ENCODE measurements at regions not wholly inside any gene's neighbourhood (a gene's known extent, or its start where the extent isn't known, plus 50 kb on each side); places are given as distances from the start of the nearest gene placed in this dataset.

DNA sequence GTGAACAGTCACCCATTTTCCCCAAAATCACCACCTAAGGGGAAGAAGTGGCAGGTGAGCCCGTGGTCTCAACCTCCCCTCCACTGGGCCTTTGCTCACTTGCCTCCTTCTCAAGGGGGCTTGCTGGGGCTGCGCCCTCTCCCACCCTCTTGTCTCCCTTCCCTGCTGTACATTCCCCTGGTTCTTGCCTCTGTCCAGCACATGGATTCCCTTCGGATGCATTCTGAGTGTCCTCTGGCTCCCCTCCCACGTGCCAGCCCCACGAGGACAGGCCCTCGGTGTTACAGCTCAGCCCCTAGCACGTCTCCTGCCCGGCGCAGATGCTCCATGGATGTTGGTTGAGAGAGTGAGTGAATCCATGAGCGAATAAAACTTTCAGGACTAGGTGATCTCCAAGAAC is 367.8 kb upstream of the SULF2 start:
- CTCF ChIA-PET = interaction anchor here (1.6 kb wide), 1 partner anchor 18 kb away, joined by 3 read pairs; no protein-coding TSS in a partner anchor
- Mint-ChIP-seq H3K4me1 (ENCODE audit: low read depth, unreplicated experiment) (no peaks in the 10 kb centered on the region), H3K9me3 (ENCODE audit: low read depth, unreplicated experiment) (peaks cover 7% of the 10 kb centered on the region), H3K27me3 (ENCODE audit: unreplicated experiment) (peaks cover 48% of the 10 kb centered on the region), H3K36me3 (ENCODE audit: insufficient read depth, unreplicated experiment) (no peaks in the 10 kb centered on the region), H3K4me3 (ENCODE audit: low read depth, unreplicated experiment) (no peak overlapping the region), H3K27ac (ENCODE audit: unreplicated experiment) (no peak overlapping the region)
- no peak for DNase-seq
- TF ChIP-seq, protein P1, sequence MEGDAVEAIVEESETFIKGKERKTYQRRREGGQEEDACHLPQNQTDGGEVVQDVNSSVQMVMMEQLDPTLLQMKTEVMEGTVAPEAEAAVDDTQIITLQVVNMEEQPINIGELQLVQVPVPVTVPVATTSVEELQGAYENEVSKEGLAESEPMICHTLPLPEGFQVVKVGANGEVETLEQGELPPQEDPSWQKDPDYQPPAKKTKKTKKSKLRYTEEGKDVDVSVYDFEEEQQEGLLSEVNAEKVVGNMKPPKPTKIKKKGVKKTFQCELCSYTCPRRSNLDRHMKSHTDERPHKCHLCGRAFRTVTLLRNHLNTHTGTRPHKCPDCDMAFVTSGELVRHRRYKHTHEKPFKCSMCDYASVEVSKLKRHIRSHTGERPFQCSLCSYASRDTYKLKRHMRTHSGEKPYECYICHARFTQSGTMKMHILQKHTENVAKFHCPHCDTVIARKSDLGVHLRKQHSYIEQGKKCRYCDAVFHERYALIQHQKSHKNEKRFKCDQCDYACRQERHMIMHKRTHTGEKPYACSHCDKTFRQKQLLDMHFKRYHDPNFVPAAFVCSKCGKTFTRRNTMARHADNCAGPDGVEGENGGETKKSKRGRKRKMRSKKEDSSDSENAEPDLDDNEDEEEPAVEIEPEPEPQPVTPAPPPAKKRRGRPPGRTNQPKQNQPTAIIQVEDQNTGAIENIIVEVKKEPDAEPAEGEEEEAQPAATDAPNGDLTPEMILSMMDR (IDR thresholded peaks at IDR 0.05; ENCODE audit: unreplicated experiment) = no peak
- intact Hi-C loops (cut with micrococcal nuclease; ENCODE audit: unreplicated experiment) = no loop called here
- no TSS peak for BruUV-seq (replicated peaks)

DNA sequence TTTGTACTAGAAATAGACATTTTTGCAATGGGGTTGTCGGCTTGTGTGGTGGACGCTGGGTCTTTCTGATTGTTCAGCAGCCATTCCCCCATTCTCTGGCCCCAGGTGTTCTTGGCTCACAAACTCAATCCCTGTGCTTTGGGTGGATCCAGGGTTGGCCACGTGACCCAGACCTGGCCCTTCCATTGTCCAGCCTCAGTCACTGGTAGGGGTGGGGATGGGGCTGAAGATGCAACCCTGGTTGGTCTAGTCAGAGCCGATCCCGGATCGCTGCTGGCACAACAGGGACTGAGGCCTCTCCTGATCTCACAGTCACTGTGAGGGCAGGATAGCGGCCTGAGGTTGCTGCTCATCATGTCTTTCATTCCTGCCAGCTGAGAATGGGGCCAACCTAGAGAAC is 365.3 kb upstream of the SULF2 start:
- Mint-ChIP-seq H3K27me3 (ENCODE audit: unreplicated experiment) (peaks cover 65% of the 10 kb centered on the region), H3K36me3 (ENCODE audit: insufficient read depth, unreplicated experiment) (no peaks in the 10 kb centered on the region), H3K4me1 (ENCODE audit: low read depth, unreplicated experiment) (no peaks in the 10 kb centered on the region), H3K4me3 (ENCODE audit: low read depth, unreplicated experiment) (no peak overlapping the region), H3K9me3 (ENCODE audit: low read depth, unreplicated experiment) (peaks cover 3% of the 10 kb centered on the region), H3K27ac (ENCODE audit: unreplicated experiment) (no peak overlapping the region)
- intact Hi-C loops (cut with micrococcal nuclease; ENCODE audit: unreplicated experiment) = no loop called here
- no TSS peak for BruUV-seq (replicated peaks)
- TF ChIP-seq, protein P1 (IDR thresholded peaks at IDR 0.05; ENCODE audit: unreplicated experiment) = no peak
- CTCF ChIA-PET = no interaction called here
- no peak for DNase-seq

DNA sequence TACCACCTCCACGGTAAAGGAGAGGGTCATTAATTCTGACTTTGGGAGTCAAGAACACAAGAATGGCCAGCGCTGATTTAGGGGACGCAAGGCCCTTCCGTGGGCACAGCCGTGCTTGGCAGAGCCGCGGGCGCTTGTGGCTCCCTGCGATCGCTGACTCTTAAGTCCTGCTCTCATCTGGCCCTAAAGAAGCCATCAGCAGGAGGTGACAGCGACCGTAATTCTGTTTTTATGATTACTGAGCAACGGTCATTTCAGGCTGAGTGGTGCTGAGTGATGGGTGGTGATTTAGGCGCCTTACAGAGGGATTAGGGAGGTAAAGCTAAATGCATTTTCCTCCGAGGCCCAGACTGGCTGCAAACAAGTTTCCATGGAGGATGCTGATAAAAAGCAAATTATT is 364.6 kb upstream of the SULF2 start:
- TF ChIP-seq, protein P1 (IDR thresholded peaks at IDR 0.05; ENCODE audit: unreplicated experiment) = no peak
- DNase-seq = no peak
- BruUV-seq (replicated peaks) = no TSS peak
- intact Hi-C loops (cut with micrococcal nuclease; ENCODE audit: unreplicated experiment) = no loop called here
- peaks cover 65% of the 10 kb centered on the region for H3K27me3 Mint-ChIP-seq (ENCODE audit: unreplicated experiment)
- CTCF ChIA-PET = no interaction called here
- H3K4me1 Mint-ChIP-seq (ENCODE audit: low read depth, unreplicated experiment) = no peaks in the 10 kb centered on the region
- no peaks in the 10 kb centered on the region for H3K36me3 Mint-ChIP-seq (ENCODE audit: insufficient read depth, unreplicated experiment)
- H3K27ac Mint-ChIP-seq (ENCODE audit: unreplicated experiment) = no peak overlapping the region
- no peak overlapping the region for H3K4me3 Mint-ChIP-seq (ENCODE audit: low read depth, unreplicated experiment)
- peaks cover 3% of the 10 kb centered on the region for H3K9me3 Mint-ChIP-seq (ENCODE audit: low read depth, unreplicated experiment)

DNA sequence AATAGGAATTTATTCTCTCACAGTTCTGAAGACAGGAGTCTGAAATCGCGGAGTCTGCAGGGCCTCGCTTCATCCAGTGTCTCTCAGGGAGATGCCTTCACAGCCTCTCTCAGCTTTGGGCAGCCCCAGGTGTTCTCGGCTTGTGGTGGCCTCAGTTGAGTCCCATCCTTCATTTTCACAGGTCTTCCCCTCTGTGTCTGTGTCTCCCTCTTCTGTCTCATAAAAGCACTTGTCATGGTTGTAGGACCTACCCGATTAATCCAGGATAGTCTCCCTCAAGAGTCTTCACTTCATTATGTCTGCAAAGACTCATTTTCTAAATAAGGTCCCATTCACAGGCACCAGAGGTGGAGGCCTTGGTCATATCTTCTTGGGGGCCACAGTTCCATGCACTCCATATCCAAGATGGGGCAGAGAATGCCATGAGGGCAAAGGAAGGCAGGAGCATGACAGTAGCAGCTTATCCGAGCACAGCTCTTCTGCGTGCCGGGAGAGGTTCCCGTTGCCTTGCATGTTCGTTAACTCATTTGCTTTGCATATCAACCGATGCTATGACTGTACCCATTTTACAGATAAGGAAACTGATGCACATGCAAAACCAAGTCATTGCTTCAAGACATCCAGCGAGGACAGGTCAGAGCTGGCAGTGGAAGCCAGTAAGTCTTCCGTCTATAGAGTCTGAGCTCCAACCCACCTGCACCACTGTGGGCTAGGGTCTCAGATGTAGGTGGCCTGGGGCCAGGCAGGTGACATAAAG is 363.8 kb upstream of the SULF2 start:
- H3K4me3 Mint-ChIP-seq (ENCODE audit: low read depth, unreplicated experiment) = no peak overlapping the region
- H3K4me1 Mint-ChIP-seq (ENCODE audit: low read depth, unreplicated experiment) = no peaks in the 10 kb centered on the region
- peaks cover 65% of the 10 kb centered on the region for H3K27me3 Mint-ChIP-seq (ENCODE audit: unreplicated experiment)
- no peaks in the 10 kb centered on the region for H3K36me3 Mint-ChIP-seq (ENCODE audit: insufficient read depth, unreplicated experiment)
- intact Hi-C loops (cut with micrococcal nuclease; ENCODE audit: unreplicated experiment) = no loop called here
- BruUV-seq (replicated peaks) = no TSS peak
- H3K9me3 Mint-ChIP-seq (ENCODE audit: low read depth, unreplicated experiment) = no peaks in the 10 kb centered on the region
- no peak for DNase-seq
- TF ChIP-seq, protein P1 (IDR thresholded peaks at IDR 0.05; ENCODE audit: unreplicated experiment) = no peak
- no peak overlapping the region for H3K27ac Mint-ChIP-seq (ENCODE audit: unreplicated experiment)
- CTCF ChIA-PET = no interaction called here
